Stimulated activated CD4-positive, alpha-beta T cell treated with anti-CD3 and anti-CD28 coated beads, Interleukin-4, amount 100 ng/mL, for 24 hours (primary cell): ENCODE measurements at regions not wholly inside any gene's neighbourhood (a gene's known extent, or its start where the extent isn't known, plus 50 kb on each side); places are given as distances from the start of the nearest gene placed in this dataset.
"Not testable (repeated sequence)": the region's sequence is repeated elsewhere in the genome, so short reads cannot be mapped to it uniquely, and the experiment has no call there.

ENCODE experiments used
- DNase-seq: peaks from one replicate; pipeline ENCODE4 v3.0.0-alpha.2; 2020

- not testable (repeated sequence) for DNase-seq
These were observed 96.9 kb downstream of the NPIPB11 start for GRCh38 chr16:29309601-29310000.

GRCh38 chr16:29308644-29309546 lies 97.6 kb downstream of the NPIPB11 start:
- DNase-seq = no peak

GRCh38 chr16:29307598-29308507 lies 98.7 kb downstream of the NPIPB11 start:
- DNase-seq = no peak

- no peak for DNase-seq
These were observed 99.4 kb downstream of the NPIPB11 start for GRCh38 chr16:29306943-29307597.

- no peak for DNase-seq
These were observed 100.3 kb downstream of the NPIPB11 start for GRCh38 chr16:29306201-29306600.

GRCh38 chr16:29305018-29305417 lies 101.5 kb downstream of the NPIPB11 start:
- DNase-seq = not testable (repeated sequence)

DNA sequence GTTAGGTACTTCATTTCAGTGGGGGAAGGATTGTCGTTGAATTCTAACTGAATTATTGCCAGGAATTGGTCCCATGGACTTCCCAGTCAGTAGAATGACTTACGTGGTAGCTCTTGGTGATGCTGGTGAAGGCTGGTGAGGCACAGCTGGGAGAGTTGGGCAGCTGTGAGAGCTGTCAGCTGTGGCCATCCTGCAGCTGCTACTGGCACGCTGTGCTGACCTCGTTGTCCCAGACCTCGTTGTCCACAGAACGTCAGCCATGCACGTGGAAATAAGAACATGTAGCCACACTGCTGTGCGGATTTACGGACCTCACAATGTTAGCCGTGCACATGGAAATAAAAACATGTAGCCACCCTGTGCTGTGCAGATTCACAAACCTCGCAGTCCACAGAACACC lies 102.3 kb downstream of the NPIPB11 start:
- DNase-seq = no peak

DNA sequence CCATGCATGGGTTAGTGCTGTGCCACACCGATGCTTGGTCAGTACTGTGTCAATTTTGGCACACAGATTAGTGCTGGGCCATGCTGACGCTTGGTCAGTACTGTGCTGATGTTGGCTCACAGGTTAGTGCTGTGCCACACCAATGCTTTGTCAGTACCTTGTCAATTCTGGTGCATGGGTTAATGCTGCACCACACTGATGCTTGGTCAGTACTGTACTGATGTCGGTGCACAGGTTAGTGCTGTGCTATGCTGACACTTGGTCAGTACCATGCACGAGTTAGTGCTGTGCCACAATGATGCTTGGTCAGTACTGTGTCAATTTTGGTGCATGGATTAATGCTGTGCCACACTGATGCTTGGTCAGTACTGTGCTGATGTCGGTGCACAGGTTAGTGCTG lies 103.0 kb downstream of the NPIPB11 start:
- DNase-seq = no peak

- DNase-seq = no peak
These were observed 103.5 kb downstream of the NPIPB11 start for GRCh38 chr16:29302976-29303375.

GRCh38 chr16:29302433-29302832 lies 104.1 kb downstream of the NPIPB11 start:
- not testable (repeated sequence) for DNase-seq

DNA sequence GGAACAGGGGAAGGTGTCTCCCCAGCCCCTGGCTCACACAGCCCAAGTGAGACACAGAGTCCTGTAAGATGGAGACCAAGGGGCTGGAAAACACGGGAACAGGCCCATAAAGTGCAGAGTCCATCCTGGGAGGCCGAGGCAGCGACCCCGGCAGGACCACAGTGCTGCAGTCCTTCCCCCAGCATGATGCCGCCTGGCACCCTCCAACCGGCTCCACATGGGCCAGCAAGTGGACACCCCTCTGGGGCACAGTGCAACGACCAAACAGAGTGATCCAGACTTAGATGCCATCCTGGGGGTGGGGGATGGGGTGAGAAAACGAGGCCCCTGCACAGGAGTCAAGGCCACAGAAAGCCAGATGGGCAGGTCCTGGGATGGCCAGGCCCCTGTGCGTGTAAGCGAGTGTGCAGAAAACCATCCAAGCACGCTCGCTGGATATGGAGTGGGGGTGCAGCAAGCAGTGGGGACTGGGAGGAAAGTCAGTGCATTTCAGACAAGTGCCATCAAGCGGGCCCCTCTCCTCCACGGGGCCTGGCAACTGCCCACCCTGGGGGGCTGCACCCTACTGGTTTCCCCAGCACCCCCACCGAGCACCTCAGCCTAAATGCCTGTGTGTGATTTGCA lies 104.7 kb downstream of the NPIPB11 start:
- DNase-seq = not testable (repeated sequence)

GRCh38 chr16:29300541-29301535 lies 105.7 kb downstream of the NPIPB11 start:
- not testable (repeated sequence) for DNase-seq

- not testable (repeated sequence) for DNase-seq
These were observed 106.5 kb downstream of the NPIPB11 start for GRCh38 chr16:29300030-29300491.

DNA sequence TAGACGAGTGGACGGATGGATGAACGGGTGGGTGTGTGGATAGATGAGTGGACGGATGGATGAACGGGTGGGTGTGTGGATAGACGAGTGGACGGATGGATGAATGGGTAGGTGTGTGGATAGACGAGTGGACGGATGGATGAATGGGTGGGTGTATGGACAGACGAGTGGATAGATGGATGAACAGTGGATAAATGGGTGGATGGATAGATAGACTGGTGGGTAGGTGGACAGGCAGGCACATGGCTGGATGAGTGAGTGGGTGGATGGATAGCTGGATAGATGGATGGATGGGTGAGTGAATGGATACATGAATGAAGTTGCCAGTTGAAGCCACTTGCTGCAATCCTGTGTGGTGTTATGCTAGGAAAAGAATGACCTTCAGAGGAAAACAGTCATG lies 107.5 kb downstream of the NPIPB11 start:
- DNase-seq = not testable (repeated sequence)

GRCh38 chr16:29298307-29298706 lies 108.2 kb downstream of the NPIPB11 start:
- DNase-seq = not testable (repeated sequence)

GRCh38 chr16:29297809-29298177 lies 108.7 kb downstream of the NPIPB11 start:
- not testable (repeated sequence) for DNase-seq

DNA sequence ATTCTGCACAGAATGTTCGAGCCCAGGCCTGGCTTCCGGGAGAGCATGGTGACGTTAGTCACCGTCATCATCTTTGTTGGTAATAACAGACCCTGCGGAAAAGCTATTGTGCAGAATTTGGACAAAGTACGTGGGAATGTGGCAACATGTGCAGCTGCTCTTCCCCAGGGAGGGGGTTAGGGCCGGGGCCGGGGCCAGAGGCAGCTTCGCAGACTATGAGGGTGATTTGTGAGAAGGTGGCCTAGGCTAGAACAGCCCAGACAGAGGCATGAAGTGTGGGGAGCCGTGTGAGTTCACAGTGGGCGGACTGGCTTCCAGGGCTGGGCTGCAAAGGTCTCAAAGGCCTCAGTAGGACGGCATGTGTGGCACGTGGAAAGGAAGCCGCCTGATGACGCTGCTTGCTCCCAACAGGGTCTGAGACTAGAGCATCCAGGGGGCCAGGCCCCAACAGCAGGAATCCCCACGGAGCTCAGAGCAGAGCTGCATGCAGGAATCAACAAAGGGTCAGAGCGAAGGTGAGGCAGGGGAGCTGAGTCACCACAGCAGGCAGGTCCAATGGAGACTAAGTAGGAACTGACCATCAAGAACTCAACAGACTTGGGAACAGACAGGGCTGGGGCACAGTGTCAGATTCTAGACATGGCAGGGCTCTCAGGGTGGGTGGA lies 109.2 kb downstream of the NPIPB11 start:
- DNase-seq = not testable (repeated sequence)

DNA sequence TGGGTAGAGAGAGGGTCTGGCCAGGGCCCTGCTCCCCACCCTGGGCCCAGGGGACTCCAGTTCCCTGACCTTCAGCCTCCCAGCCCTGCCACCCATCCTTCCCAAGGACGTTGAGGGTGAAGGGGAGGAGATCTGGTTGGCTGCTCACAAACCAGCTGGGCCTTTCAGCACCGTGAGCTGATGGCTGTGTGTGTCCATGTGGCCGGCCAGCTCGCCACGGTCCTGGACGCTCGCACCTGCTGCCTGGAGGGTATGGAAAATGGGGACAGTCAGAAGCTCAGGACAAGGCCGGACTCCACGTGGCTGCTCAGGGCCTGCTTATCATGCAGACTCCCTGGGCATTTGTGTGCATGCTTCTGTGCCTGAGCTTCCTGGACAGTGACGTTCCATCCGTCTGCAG lies 110.3 kb downstream of the NPIPB11 start:
- DNase-seq = not testable (repeated sequence)

DNA sequence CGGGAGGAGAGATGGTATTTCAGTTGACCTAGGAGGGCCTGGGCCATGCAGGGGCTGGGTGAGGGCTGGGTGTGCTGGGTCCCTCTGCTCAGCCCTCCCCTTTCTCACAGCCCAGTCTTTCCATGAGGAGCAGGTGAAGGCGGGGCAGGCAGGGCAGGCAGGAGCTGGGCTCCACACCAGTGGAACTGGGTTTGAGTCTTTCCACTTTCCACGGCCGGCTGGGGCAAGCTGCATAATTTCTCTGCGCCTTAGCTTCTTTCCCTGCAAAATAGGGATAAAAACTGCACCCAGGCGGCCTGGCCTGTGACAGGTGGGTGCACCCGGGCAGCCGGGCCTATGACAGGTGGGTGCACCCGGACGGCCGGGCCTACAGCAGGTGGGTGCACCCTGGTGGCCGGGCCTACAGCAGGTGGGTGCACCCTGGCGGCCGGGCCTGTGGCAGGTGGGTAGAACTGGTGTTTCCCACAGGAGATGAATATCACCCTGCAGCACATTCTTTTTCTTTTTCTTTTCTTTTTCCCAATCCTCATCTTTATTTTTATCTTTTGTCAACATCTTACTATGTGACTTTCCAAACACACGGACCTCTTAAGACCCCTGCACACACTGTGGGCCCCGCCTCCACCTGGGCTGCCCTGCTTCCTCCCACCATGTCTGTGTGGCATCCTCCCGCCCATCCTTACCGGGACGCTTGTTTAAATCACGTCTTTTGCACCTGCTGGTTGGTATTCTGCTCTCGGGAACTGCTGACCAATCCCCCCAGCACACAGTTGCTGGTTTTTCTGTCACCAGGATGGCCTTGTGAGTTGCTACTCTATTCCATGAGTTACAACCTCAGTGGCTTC lies 111.3 kb downstream of the NPIPB11 start:
- not testable (repeated sequence) for DNase-seq
